ENCODE measurements at regions not wholly inside any gene's neighbourhood (a gene's known extent, or its start where the extent isn't known, plus 50 kb on each side); places are given as distances from the start of the nearest gene placed in this dataset.
"Not testable (repeated sequence)": the region's sequence is repeated elsewhere in the genome, so short reads cannot be mapped to it uniquely, and the experiment has no call there.

DNA sequence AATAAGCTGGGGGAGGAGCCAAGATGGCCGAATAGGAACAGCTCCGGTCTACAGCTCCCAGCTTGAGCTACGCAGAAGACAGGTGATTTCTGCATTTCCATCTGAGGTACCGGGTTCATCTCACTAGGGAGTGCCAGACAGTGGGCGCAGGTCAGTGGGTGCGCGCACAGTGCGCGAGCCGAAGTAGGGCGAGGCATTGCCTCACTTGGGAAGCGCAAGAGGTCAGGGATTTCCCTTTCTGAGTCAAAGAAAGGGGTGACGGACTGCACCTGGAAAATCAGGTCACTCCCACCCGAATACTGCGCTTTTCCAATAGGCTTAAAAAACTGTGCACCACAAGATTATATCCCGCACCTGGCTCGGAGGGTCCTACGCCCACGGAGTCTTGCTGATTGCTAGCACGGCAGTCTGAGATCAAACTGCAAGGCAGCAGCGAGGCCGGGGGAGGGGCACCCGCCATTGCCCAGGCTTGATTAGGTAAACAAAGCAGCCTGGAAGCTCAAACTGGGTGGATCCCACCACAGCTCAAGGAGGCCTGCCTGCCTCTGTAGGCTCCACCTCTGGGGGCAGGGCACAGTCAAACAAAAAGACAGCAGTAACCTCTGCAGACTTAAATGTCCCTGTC is 606.4 kb downstream of the TMA16 start:
- not testable (repeated sequence) for DNase-seq

GRCh38 chr4:164108971-164109370 is 614.5 kb downstream of the TMA16 start:
- DNase-seq = no peak

GRCh38 chr4:164109503-164109902 is 615.0 kb downstream of the TMA16 start:
- DNase-seq = no peak

- no peak for DNase-seq
Observed at GRCh38 chr4:164115236-164115635, 620.7 kb downstream of the TMA16 start.

DNA sequence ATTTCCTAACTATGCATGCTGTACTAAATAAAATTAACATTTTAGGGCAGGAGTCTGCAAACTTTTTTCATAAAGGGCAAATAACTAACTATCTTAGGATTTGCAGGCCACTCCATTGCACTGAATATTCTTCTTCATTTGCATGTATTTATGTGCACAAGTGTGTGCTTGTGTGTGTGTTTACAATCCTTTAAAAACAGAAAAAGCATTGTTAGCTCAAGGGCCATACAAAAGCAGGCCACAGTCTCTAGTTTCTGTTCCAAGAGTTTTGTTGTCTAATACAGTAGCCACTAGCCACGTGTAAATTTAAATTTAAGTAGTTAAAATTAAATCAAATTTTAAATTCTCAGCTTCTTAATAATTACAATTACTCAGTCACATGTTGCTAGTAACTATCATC is 621.8 kb downstream of the TMA16 start:
- DNase-seq = no peak

DNA sequence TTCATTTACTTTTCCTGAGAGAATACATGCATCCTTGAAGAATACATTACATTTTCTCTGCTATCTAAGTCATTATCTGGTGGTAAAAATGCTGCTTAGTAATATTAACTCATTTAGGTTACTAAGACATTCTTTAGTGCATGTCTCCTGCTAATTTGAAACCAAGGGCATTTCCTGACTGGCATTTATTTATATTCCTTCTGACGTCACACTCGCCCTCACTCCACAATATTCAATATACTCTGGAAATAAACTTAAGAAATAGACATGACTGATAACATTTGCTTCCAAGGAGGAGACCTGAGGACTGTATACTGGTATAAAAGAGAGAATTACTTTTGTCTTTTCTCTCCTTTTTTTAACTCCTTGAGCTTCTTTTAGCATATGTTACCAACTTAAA is 619.5 kb upstream of the SMIM31 start:
- DNase-seq = no peak

GRCh38 chr4:164136180-164136616 is 617.7 kb upstream of the SMIM31 start:
- no peak for DNase-seq

GRCh38 chr4:164138521-164138920 is 615.4 kb upstream of the SMIM31 start:
- no peak for DNase-seq

- no peak for DNase-seq
Observed at GRCh38 chr4:164139291-164139690, 614.6 kb upstream of the SMIM31 start.

GRCh38 chr4:164141755-164142375 is 612.1 kb upstream of the SMIM31 start:
- DNase-seq = not testable (repeated sequence)

DNA sequence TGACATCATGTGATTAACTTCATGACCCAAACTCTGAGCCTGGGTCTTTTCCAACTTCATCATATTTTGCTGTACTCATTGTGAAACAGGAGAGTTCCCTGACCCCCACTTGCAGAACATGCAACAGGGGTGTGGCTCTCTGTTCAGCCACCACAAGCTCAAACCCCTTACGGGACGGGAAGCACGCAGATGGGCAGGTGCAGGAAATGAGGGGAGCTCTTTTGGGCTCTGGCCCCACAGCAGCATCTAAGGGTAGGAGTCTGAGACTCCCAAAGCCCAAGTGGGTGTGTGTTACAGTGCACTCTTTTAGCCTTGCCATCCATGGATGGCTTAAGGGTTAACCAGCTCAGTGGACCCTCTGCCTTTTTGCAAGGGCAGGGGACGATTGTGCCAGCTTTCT is 599.5 kb upstream of the SMIM31 start:
- no peak for DNase-seq

- DNase-seq = no peak
Observed at GRCh38 chr4:164169591-164169990, 584.3 kb upstream of the SMIM31 start.

DNA sequence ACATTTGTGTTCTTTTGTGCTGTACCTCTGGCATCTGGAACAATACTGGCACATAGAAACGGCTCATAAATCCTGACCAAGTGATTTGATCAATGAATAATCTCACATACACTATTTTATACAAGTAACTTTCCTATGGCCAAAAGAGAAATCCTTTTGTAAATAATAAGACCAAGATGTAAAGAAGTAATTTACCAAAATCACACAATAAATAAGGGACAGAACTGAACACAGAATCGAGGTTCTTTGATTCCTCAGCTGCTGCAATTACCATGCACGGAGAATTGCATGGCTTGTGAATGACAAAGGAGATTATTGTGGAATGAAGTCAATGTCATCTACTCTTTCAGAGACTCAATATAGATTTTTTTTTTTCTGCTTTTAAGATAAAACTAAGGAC is 576.8 kb upstream of the SMIM31 start:
- DNase-seq = no peak

- DNase-seq = no peak
Observed at GRCh38 chr4:164177753-164178152, 576.2 kb upstream of the SMIM31 start.

- DNase-seq = no peak
Observed at GRCh38 chr4:164188236-164188635, 565.7 kb upstream of the SMIM31 start.

GRCh38 chr4:164192844-164193243 is 561.1 kb upstream of the SMIM31 start:
- no peak for DNase-seq

- DNase-seq = no peak
Observed at GRCh38 chr4:164193676-164194075, 560.3 kb upstream of the SMIM31 start.

- DNase-seq = no peak
Observed at GRCh38 chr4:164197556-164197955, 556.4 kb upstream of the SMIM31 start.

DNA sequence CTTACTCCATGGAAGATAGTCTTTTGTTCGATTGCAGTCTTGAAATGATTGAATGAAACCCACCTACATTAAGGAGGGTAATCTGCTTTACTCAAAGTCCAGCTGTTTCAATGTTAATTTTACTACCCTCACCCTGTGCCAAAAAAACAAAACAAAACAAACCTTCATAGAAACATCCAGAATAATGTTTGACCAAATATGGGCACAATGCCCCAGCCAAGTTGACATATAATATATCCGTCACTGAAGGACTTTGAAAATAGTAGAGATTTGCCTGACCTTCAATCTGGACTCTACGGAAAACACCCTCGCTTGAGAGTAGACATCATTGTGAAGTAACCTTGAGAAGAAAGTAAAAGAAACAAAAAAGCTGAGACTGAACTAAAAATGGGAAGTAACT is 550.5 kb upstream of the SMIM31 start:
- DNase-seq = no peak

DNA sequence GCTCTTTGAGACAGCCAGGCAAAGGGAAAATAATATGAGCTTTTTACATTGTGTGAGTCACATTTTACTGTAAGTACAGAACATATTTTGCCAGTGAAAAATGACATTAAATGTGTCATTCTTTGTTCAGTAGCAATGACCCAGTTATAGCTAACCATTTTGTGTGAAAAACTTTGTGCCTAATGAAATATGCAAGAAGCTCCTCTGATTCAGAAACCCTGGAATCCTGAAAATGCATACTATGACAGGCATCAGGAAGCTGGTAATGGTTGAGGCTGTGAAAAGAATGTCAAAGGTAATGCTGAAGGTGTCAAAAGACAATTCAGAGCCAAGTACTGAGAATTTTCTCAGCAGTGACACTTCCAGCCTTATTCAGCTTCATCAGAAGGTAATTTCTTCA is 549.5 kb upstream of the SMIM31 start:
- no peak for DNase-seq

- DNase-seq = no peak
Observed at GRCh38 chr4:164207460-164207859, 546.5 kb upstream of the SMIM31 start.

DNA sequence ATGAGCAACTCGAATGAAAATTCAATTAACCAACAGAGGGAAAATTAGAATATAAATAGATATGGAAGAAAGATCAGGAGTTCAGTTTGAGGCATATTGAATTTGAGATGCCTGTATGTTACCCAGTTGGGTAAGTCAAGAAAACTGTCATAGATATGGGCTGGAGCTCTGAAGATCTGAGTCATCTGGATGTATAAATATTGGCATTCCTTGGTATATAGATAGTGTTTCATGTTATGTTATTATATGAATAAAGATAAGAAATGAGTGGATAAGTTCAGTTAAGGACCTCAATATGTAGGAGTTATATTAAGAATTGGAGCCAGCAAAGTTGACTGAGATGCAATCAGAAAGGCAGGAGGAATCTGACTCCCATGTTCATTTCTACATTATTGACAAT is 543.6 kb upstream of the SMIM31 start:
- DNase-seq = no peak

GRCh38 chr4:164212134-164212533 is 541.8 kb upstream of the SMIM31 start:
- no peak for DNase-seq

DNA sequence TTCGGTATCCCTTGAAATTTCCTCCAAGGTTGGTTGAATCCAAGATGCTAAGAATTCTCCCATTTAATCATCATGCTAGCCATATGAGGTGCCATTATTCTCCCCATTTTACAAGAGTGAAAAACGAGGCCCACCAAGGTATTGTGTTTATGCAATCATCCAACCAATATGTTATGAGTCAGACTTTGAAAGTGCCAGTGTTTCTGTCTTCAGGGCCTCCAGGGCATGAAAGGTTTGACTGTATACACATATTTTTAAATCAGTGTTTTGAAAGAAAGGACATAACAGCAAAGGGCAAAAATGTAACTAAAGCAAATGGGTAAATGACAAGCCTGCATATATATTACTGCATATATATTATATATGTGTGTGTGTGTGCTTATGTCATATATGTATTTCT is 541.2 kb upstream of the SMIM31 start:
- no peak for DNase-seq

DNA sequence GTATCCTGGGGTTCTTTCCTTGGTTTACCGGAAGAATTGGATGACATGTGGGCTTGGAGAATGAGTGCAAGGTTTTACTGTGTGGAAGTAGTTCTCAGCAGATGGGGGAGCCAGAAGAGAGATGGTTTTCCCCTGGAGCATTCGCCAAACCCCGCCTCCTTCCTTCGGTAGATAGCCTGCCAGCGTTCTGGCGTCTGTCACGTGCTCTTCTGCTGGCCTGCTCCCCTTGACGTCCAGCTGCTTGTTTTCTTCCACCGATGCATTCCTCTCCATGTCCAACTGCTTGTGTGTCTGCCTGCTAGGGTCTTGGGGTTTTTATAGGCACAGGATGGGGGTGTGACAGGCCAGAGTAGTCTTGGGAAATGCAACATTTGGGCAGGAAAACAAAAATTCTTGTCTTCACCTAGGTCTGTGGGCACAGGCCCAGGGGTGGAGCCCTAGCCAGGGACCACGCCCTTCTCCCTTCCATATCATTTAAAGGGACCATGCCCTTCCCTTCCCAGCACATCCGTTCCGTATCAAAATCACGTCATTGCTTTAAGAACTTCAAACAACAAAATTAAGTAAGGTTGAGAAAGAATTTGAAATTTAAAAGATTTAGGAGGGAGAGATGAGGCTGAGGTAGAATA is 538.7 kb upstream of the SMIM31 start:
- no peak for DNase-seq

All from AML-193 (cell line).